Lower leg skin (tissue), 3 donors: ENCODE measurements at regions not wholly inside any gene's neighbourhood (a gene's known extent, or its start where the extent isn't known, plus 50 kb on each side); places are given as distances from the start of the nearest gene placed in this dataset.

ENCODE experiments used
- CTCF ChIP-seq, 3 donors: fragments of 450-650 bp; IDR thresholded peaks; one replicate each; pipeline ENCODE4 v1.5.1; 2016; ENCODE audit warnings: antibody characterized with exemption in 3 of 3, mild to moderate bottlenecking in 3 of 3, moderate library complexity in 2 of 3
- POLR2A ChIP-seq, 2 donors: fragments of 450-650 bp; IDR thresholded peaks; one replicate each; pipeline ENCODE4 v1.6.1; 2016 to 2017; ENCODE audit warnings: antibody characterized with exemption in 2 of 2, mild to moderate bottlenecking in 1 of 2, moderate library complexity in 1 of 2

- TF ChIP-seq CTCF (IDR thresholded peaks at IDR 0.05), result no peak
- no peak for TF ChIP-seq POLR2A (IDR thresholded peaks at IDR 0.05)
Measured at GRCh38 chr4:171117457-171117856, 695.7 kb upstream of the GALNTL6 start.
